OCI-LY7 (cell line): ENCODE measurements at regions not wholly inside any gene's neighbourhood (a gene's known extent, or its start where the extent isn't known, plus 50 kb on each side); places are given as distances from the start of the nearest gene placed in this dataset.

ENCODE experiments used
- CTCF ChIP-seq: fragments of 200-600 bp; sonication (generic); conservative IDR thresholded peaks from 2 replicates; pipeline ENCODE4 v1.5.1; 2014; ENCODE audit warnings: mild to moderate bottlenecking, antibody characterized with exemption, low read length, moderate library complexity, mixed read lengths
- EZH2phosphoT487 ChIP-seq: fragments of 200-600 bp; sonication (generic); IDR thresholded peaks from 2 replicates; pipeline ENCODE4 v1.6.1; 2018; ENCODE audit warnings: low read depth, borderline replicate concordance, mild to moderate bottlenecking, mixed run types, antibody characterized with exemption, low read length, moderate library complexity, mixed read lengths

- no peak for TF ChIP-seq CTCF
- no peak for TF ChIP-seq EZH2phosphoT487
Measured at GRCh38 chr9:75228893-75229292, 140.6 kb downstream of the OSTF1 start.
